GM21576 (cell line): ENCODE measurements at regions not wholly inside any gene's neighbourhood (a gene's known extent, or its start where the extent isn't known, plus 50 kb on each side); places are given as distances from the start of the nearest gene placed in this dataset.
"Not testable (repeated sequence)": the region's sequence is repeated elsewhere in the genome, so short reads cannot be mapped to it uniquely, and the experiment has no call there.

ENCODE experiments used
- ATAC-seq: cut with Tn5 transposase; IDR thresholded peaks from one replicate; pipeline ENCODE4 v1.9.1; 2021; ENCODE audit warnings: mild to moderate bottlenecking, moderate library complexity; ENCODE audit not compliant: unreplicated experiment

- ATAC-seq, result no peak
These were observed 403.2 kb upstream of the KLHL29 start for GRCh38 chr2:22981785-22982184.

DNA sequence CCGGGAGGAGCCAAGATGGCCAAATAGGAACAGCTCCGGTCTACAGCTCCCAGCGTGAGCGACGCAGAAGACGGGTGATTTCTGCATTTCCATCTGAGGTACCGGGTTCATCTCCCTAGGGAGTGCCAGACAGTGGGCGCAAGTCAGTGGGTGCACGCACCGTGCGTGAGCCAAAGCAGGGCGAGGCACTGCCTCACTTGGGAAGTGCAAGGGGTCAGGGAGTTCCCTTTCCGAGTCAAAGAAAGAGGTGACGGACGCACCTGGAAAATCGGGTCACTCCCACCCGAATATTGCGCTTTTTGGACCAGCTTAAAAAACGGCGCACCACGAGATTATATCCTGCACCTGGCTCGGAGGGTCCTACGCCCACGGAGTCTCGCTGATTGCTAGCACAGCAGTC, 400.8 kb upstream of the KLHL29 start:
- not testable (repeated sequence) for ATAC-seq

DNA sequence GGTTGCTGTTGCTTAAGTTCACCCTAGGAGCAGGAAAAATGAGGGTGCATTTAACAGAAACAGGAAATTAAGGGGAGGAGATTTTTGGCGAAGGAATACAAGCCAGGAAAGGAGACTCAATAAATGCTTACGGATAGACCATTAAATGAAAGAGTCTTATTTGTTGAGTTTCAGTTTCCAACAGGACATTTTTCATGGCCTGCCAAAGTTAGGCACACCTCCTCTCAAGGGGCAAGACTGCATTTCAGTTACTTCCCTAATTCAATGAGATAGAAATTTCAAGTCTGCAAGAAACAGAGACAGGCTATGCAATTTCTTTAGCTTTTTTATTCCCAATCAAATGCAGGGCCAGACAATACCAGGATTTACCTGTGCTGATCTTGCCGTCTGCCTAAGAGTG, 394.7 kb upstream of the KLHL29 start:
- ATAC-seq, result no peak

DNA sequence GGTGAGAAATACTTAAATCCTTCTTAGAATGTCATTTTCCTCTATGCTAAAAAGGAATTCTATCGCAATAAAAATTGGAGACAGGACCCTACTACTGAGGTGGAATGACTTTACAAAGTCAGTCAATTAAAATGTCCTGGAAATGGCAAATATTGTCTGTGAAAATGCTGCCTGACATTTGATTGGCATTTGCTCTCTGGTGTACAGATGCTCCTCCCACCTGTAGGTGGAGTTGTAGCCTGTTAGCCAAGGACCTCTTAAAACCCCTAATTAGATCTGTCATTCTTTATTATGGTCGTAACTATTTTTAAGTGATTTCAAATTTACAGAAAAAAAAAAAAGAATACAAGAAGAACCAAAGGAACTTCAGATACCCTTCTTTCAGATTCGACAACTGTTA, 393.1 kb upstream of the KLHL29 start:
- ATAC-seq, result no peak

- no peak for ATAC-seq
These were observed 392.5 kb upstream of the KLHL29 start for GRCh38 chr2:22992441-22992840.

DNA sequence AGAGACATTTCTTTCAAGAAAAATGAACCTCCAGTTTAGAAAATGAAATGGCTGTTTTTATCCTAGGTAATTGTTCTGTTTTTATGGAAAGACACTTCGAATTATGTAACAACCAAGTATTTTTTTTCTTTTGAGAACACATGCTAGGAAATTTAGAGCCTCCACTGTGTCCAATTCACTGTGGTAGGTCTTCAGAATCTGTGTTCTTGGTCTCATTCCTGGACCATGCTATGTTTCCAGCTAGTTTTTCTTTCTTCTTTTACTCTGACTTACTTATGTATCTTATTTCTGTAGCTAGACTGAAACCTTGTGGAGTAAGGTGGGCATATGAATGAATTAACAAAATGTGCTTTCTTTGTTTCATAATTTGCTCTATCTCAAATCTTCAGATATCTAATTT, 391.7 kb upstream of the KLHL29 start:
- ATAC-seq, result no peak

GRCh38 chr2:22995576-22995975, 389.4 kb upstream of the KLHL29 start:
- ATAC-seq, result no peak

- ATAC-seq, result no peak
These were observed 388.1 kb upstream of the KLHL29 start for GRCh38 chr2:22996911-22997310.

DNA sequence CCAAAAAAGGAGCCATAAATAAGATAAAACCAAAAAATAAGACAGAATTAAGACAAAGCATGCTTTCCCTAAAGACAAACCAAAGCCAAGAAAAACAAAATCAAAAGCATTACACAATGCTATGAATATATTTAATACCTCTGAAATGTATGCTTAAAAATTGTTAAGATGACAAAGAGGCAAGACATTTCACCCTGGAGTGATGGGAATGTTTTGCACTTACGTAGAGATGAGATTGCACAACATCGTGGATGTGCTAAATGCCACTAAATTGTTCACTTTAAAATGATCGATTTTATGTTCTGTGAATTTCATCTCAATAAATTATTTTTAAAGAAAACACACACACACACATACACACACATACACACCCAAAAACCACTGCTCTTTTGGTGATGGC, 386.6 kb upstream of the KLHL29 start:
- no peak for ATAC-seq

GRCh38 chr2:22999951-23000350, 385.0 kb upstream of the KLHL29 start:
- ATAC-seq, result no peak

GRCh38 chr2:23002234-23002633, 382.7 kb upstream of the KLHL29 start:
- no peak for ATAC-seq

GRCh38 chr2:23005469-23005868, 379.5 kb upstream of the KLHL29 start:
- no peak for ATAC-seq

- no peak for ATAC-seq
These were observed 377.2 kb upstream of the KLHL29 start for GRCh38 chr2:23007631-23008235.

DNA sequence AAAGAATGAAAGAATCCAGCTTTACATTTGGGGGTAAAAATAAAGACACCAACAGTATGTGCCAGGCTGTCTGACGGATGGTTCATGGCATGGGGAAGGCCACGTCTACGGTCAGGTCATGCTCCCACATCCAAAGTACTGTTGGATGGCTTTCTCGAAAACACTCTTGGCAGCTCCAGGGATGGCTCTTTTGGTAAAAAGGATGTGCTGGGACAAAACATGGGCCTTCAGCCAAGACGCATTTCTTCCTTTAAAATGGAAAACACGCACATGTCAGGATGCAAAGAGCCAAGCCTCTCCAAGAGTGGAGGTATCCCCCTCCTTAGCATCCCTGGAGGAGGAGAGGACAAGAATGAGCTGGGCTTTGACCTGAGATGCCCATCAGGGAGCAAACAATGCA, 376.5 kb upstream of the KLHL29 start:
- ATAC-seq, result no peak

GRCh38 chr2:23008951-23009350, 376.0 kb upstream of the KLHL29 start:
- ATAC-seq, result no peak

GRCh38 chr2:23009545-23010149, 375.3 kb upstream of the KLHL29 start:
- ATAC-seq, result no peak

- ATAC-seq, result no peak
These were observed 372.5 kb upstream of the KLHL29 start for GRCh38 chr2:23012499-23012898.

GRCh38 chr2:23015651-23016200, 369.3 kb upstream of the KLHL29 start:
- no peak for ATAC-seq

GRCh38 chr2:23019476-23019875, 365.5 kb upstream of the KLHL29 start:
- ATAC-seq, result no peak

- no peak for ATAC-seq
These were observed 364.3 kb upstream of the KLHL29 start for GRCh38 chr2:23020659-23021058.

GRCh38 chr2:23021311-23022120, 363.5 kb upstream of the KLHL29 start:
- ATAC-seq, result no peak

- no peak for ATAC-seq
These were observed 361.3 kb upstream of the KLHL29 start for GRCh38 chr2:23023722-23024121.
